Nephron progenitor cell (in vitro differentiated cells): ENCODE measurements at regions not wholly inside any gene's neighbourhood (a gene's known extent, or its start where the extent isn't known, plus 50 kb on each side); places are given as distances from the start of the nearest gene placed in this dataset.
A peak's percentile ranks its signal among the peaks of the same experiment; 100 is the strongest.

Experiments
- DNase-seq: peaks from one replicate; pipeline ENCODE4 v3.0.0; 2021
- H3K27ac Mint-ChIP-seq: 2 replicates; pipeline ENCODE4 v1.8.0; 2021; ENCODE audit warnings: mild to moderate bottlenecking, moderate library complexity, mixed read lengths
- H3K27me3 Mint-ChIP-seq: 2 replicates; pipeline ENCODE4 v1.8.0; 2021; ENCODE audit warnings: mild to moderate bottlenecking, low read depth, mixed read lengths; ENCODE audit not compliant: poor library complexity
- H3K36me3 Mint-ChIP-seq: 2 replicates; pipeline ENCODE4 v1.8.0; 2021; ENCODE audit warnings: low read depth, mixed read lengths
- H3K4me1 Mint-ChIP-seq: 2 replicates; pipeline ENCODE4 v1.8.0; 2021; ENCODE audit warnings: mixed read lengths
- H3K4me3 Mint-ChIP-seq: 2 replicates; pipeline ENCODE4 v1.8.0; 2021; ENCODE audit warnings: mild to moderate bottlenecking, moderate library complexity, mixed read lengths
- H3K9me3 Mint-ChIP-seq: 2 replicates; pipeline ENCODE4 v1.8.0; 2021; ENCODE audit warnings: mild to moderate bottlenecking, moderate library complexity, mixed read lengths
- TF ChIP-seq, protein P1 (sequence below): fragments of 200-600 bp; sonication (generic); IDR thresholded peaks from 2 replicates; pipeline ENCODE4 v1.5.0; 2021; ENCODE audit warnings: antibody characterized with exemption

- TF ChIP-seq, protein P1, sequence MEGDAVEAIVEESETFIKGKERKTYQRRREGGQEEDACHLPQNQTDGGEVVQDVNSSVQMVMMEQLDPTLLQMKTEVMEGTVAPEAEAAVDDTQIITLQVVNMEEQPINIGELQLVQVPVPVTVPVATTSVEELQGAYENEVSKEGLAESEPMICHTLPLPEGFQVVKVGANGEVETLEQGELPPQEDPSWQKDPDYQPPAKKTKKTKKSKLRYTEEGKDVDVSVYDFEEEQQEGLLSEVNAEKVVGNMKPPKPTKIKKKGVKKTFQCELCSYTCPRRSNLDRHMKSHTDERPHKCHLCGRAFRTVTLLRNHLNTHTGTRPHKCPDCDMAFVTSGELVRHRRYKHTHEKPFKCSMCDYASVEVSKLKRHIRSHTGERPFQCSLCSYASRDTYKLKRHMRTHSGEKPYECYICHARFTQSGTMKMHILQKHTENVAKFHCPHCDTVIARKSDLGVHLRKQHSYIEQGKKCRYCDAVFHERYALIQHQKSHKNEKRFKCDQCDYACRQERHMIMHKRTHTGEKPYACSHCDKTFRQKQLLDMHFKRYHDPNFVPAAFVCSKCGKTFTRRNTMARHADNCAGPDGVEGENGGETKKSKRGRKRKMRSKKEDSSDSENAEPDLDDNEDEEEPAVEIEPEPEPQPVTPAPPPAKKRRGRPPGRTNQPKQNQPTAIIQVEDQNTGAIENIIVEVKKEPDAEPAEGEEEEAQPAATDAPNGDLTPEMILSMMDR: no peak
- Mint-ChIP-seq H3K4me3 (no peak overlapping the region), H3K27me3 (peaks cover 4% of the 10 kb centered on the region), H3K4me1 (peaks cover 22% of the 10 kb centered on the region), H3K9me3 (peaks cover 61% of the 10 kb centered on the region), H3K36me3 (peaks cover 21% of the 10 kb centered on the region), H3K27ac (no peak overlapping the region)
- DNase-seq: no peak
Observed at GRCh38 chr10:31678575-31679516, 249.8 kb downstream of the ARHGAP12 start.

GRCh38 chr10:31678139-31678536 lies 250.5 kb downstream of the ARHGAP12 start:
- Mint-ChIP-seq H3K36me3 (peaks cover 15% of the 10 kb centered on the region), H3K27me3 (peaks cover 4% of the 10 kb centered on the region), H3K4me3 (no peak overlapping the region), H3K4me1 (peaks cover 22% of the 10 kb centered on the region), H3K27ac (peak overlapping the region; percentile 97), H3K9me3 (peaks cover 59% of the 10 kb centered on the region)
- TF ChIP-seq, protein P1: no peak
- DNase-seq: no peak

GRCh38 chr10:31677195-31678138 lies 251.2 kb downstream of the ARHGAP12 start:
- peaks cover 6% of the 10 kb centered on the region for H3K27me3 Mint-ChIP-seq
- no peak for DNase-seq
- peak overlapping the region; percentile 97 for H3K27ac Mint-ChIP-seq
- H3K9me3 Mint-ChIP-seq: peaks cover 55% of the 10 kb centered on the region
- TF ChIP-seq, protein P1: no peak
- H3K4me1 Mint-ChIP-seq: peaks cover 22% of the 10 kb centered on the region
- H3K4me3 Mint-ChIP-seq: peak overlapping the region; percentile 70
- H3K36me3 Mint-ChIP-seq: peaks cover 15% of the 10 kb centered on the region

DNA sequence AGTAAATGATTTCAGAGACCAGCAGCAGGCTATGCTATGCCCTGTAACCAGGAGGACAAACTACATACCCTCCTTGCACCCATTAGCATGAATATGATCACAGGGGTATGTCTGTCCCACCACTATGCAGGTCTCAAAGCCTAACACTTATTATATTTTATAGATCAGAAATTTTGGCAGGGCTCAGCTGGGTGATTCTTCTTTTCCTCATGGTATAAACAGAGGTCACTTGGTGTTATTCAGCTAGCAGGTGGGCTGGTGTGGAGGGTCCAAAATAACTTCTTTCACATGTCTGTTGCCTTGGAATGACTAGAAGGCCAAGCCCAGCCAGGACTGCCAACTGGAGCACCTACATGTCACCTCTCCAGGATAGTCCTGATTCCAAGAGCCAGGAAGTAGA lies 252.9 kb downstream of the ARHGAP12 start:
- H3K4me1 Mint-ChIP-seq: peaks cover 22% of the 10 kb centered on the region
- no peak overlapping the region for H3K4me3 Mint-ChIP-seq
- peaks cover 8% of the 10 kb centered on the region for H3K27me3 Mint-ChIP-seq
- H3K36me3 Mint-ChIP-seq: peaks cover 15% of the 10 kb centered on the region
- no peak overlapping the region for H3K27ac Mint-ChIP-seq
- H3K9me3 Mint-ChIP-seq: peaks cover 54% of the 10 kb centered on the region
- no peak for DNase-seq
- TF ChIP-seq, protein P1: no peak

- no peak overlapping the region for H3K27ac Mint-ChIP-seq
- H3K4me1 Mint-ChIP-seq: no peaks in the 10 kb centered on the region
- no peak overlapping the region for H3K4me3 Mint-ChIP-seq
- DNase-seq: no peak
- H3K27me3 Mint-ChIP-seq: peaks cover 5% of the 10 kb centered on the region
- TF ChIP-seq, protein P1: no peak
- no peaks in the 10 kb centered on the region for H3K36me3 Mint-ChIP-seq
- peaks cover 29% of the 10 kb centered on the region for H3K9me3 Mint-ChIP-seq
Observed at GRCh38 chr10:31669357-31669756, 259.3 kb downstream of the ARHGAP12 start.
